Sigmoid colon (tissue), 6 donors: ENCODE measurements at regions not wholly inside any gene's neighbourhood (a gene's known extent, or its start where the extent isn't known, plus 50 kb on each side); places are given as distances from the start of the nearest gene placed in this dataset.

Experiments
- DNase-seq: peaks from one replicate; pipeline ENCODE4 v3.0.0-alpha.2; 2019
- H3K27ac ChIP-seq, 4 donors: fragments of 200-600 bp; sonication (generic); one replicate each; pipeline ENCODE4 v1.5.1; 2016 to 2019; ENCODE audit warnings: mild to moderate bottlenecking in 1 of 4
- H3K27me3 ChIP-seq, 3 donors: fragments of 200-600 bp; sonication (generic); one replicate each; pipeline ENCODE4 v1.5.1; 2019; ENCODE audit warnings: mild to moderate bottlenecking in 1 of 3
- H3K36me3 ChIP-seq, 4 donors: fragments of 200-600 bp; sonication (generic); one replicate each; pipeline ENCODE4 v1.5.1; 2016 to 2019
- H3K4me1 ChIP-seq, 4 donors: fragments of 200-600 bp; sonication (generic); one replicate each; pipeline ENCODE4 v1.5.1; 2017 to 2019
- H3K4me3 ChIP-seq, 4 donors: fragments of 200-600 bp; sonication (generic); one replicate each; pipeline ENCODE4 v1.5.1; 2017 to 2019; ENCODE audit warnings: mild to moderate bottlenecking in 2 of 4, moderate library complexity in 1 of 4
- H3K9me3 ChIP-seq, 4 donors: fragments of 200-600 bp in 3 of 4; sonication (generic) in 3 of 4; one replicate each; pipeline versions ENCODE4 v1.5.1 to v1.6.1; 2013 to 2019
- EP300 ChIP-seq, 4 donors: sonication (generic); formaldehyde crosslinking; IDR thresholded peaks; one replicate each; pipeline ENCODE4 v1.6.1; 2017; ENCODE audit warnings: antibody characterized with exemption in 4 of 4
- POLR2A ChIP-seq, 2 donors: fragments of 450-650 bp; IDR thresholded peaks; one replicate each; pipeline ENCODE4 v1.6.1; 2016; ENCODE audit warnings: antibody characterized with exemption in 2 of 2, mild to moderate bottlenecking in 2 of 2, moderate library complexity in 2 of 2
- POLR2AphosphoS5 ChIP-seq, 4 donors: sonication (generic); formaldehyde crosslinking; IDR thresholded peaks; one replicate each; pipeline ENCODE4 v1.6.1; 2017; ENCODE audit warnings: antibody characterized with exemption in 4 of 4
- WGBS, 2 donors: extraction: QIAGEN DNeasy Blood & Tissue Kit; methylation state at CpG; one replicate each; pipeline ENCODE4 v1.1.7; 2013; 5-methylcytosine and 5-hydroxymethylcytosine counted together
- intact Hi-C: fragments of 100-400 bp; cut with DNase I; formaldehyde crosslinking; loops from one replicate; pipeline ENCODE4 v1.15.1; 2023
- TF ChIP-seq, protein P1 (sequence below), 4 experiments: fragments of 450-650 bp in 3 of 4; fragments of 200-600 bp in 1 of 4; IDR thresholded peaks; one replicate each; pipeline ENCODE4 v1.5.1; 2016 to 2019; ENCODE audit warnings: antibody characterized with exemption in 4 of 4, mild to moderate bottlenecking in 3 of 4, moderate library complexity in 2 of 4
- donor health status: healthy with polysubstance abuse.
- donor health status: healthy.

DNA sequence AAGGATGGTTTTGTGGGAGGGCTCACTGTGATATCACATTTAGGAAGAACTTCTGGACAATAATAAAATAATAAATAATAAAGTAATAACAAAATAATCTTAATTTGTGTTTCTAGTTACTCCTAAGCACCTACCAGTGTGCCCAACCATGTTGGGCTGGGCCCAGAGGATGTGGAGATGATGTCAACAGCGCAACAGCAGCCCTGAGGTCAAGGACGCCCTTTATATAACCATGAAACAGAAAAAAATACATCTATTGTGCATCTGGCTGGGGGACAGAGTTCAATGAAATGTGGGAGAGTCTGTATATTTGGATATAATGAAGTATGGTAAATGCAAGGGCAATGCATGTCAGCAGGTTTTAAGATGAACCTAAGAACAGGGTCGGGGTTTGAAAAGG, 552.8 kb downstream of the VRK1 start:
- intact Hi-C loops: no loop called here
- Histone ChIP-seq H3K36me3 (no peaks in the 10 kb centered on the region), H3K4me1 (no peaks in the 10 kb centered on the region), H3K27me3 (no peaks in the 10 kb centered on the region), H3K9me3 (no peaks in the 10 kb centered on the region), H3K27ac (no peak overlapping the region), H3K4me3 (no peak overlapping the region)
- DNase-seq: no peak
- TF ChIP-seq POLR2AphosphoS5 (IDR thresholded peaks at IDR 0.05): no peak
- TF ChIP-seq POLR2A (IDR thresholded peaks at IDR 0.05): no peak
- TF ChIP-seq, protein P1, sequence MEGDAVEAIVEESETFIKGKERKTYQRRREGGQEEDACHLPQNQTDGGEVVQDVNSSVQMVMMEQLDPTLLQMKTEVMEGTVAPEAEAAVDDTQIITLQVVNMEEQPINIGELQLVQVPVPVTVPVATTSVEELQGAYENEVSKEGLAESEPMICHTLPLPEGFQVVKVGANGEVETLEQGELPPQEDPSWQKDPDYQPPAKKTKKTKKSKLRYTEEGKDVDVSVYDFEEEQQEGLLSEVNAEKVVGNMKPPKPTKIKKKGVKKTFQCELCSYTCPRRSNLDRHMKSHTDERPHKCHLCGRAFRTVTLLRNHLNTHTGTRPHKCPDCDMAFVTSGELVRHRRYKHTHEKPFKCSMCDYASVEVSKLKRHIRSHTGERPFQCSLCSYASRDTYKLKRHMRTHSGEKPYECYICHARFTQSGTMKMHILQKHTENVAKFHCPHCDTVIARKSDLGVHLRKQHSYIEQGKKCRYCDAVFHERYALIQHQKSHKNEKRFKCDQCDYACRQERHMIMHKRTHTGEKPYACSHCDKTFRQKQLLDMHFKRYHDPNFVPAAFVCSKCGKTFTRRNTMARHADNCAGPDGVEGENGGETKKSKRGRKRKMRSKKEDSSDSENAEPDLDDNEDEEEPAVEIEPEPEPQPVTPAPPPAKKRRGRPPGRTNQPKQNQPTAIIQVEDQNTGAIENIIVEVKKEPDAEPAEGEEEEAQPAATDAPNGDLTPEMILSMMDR (IDR thresholded peaks at IDR 0.05): no peak
- no peak for TF ChIP-seq EP300 (IDR thresholded peaks at IDR 0.05)
- 82 to 90% methylated on average over 3 of the region's 3 CpGs for WGBS, 2 donors

DNA sequence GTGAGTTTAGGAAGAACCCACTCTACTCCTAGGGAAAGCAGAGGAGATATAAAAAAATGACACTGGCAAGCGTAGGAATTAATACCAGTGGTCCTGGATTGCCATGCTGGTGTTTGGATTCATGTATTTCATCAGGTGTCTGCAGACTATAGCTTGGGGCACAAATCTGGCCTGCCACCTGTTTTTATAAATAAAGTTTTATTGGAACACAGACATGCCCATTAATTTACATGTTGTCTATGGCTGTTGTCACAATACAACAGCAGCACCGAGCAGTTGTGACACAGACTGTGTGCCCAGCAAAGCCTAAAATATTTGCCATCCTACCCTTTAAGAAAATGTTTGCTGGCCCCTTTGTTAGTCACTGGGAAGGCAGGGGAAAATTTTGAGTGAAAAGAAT, 553.2 kb downstream of the VRK1 start:
- no peaks in the 10 kb centered on the region for H3K9me3 ChIP-seq
- no peak overlapping the region for H3K4me3 ChIP-seq
- H3K27me3 ChIP-seq: no peaks in the 10 kb centered on the region
- intact Hi-C loops: no loop called here
- no peak overlapping the region for H3K27ac ChIP-seq
- TF ChIP-seq, protein P1 (IDR thresholded peaks at IDR 0.05): no peak
- TF ChIP-seq EP300 (IDR thresholded peaks at IDR 0.05) (no peak), POLR2AphosphoS5 (IDR thresholded peaks at IDR 0.05) (no peak), POLR2A (IDR thresholded peaks at IDR 0.05) (no peak)
- no peaks in the 10 kb centered on the region for H3K4me1 ChIP-seq
- DNase-seq: no peak
- H3K36me3 ChIP-seq: no peaks in the 10 kb centered on the region
- 81 to 88% methylated on average over 2 of the region's 2 CpGs for WGBS, 2 donors

DNA sequence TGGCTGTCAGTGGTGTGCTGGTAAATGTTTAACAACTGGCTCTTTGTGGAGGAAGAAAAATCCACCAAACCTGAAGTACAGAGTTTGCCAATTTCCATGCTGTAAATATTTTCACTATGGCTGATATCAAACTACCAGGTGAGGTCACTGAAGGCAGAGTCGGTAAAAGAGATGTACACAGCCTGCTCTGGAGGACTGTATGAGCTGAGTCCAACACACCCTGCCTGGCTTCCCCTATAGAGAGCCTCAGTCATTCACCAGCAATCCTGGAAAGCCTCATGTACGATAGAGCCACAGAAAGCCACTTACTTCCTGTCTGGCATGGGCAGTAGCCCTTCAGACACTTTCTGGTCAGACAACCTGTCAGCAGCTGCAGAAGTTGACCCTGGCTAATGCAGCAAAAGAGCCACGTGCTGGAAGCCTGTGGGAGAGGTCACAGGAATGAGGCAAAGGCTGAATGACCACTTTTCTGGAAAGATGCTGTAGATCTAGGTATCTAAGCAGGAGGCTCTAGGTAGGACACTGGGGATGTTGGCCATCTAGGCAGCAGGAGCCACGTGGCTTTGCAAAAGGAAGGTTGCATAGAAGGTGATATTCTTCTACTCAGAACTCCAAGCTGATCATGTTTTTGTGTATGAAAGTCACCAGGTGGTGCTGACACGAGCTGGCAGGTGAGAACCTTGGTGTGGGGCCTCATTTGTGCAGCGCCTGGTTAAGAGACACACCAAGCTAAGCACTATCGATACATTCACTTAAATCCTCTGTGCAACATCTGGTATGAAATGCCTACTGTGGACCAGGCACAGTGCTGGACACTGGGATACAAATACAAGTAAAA, 553.9 kb downstream of the VRK1 start:
- TF ChIP-seq, protein P1 (IDR thresholded peaks at IDR 0.05): no peak
- TF ChIP-seq EP300 (IDR thresholded peaks at IDR 0.05) (no peak), POLR2AphosphoS5 (IDR thresholded peaks at IDR 0.05) (no peak), POLR2A (IDR thresholded peaks at IDR 0.05) (no peak)
- 43 to 54% methylated on average over 7 of the region's 7 CpGs for WGBS, 2 donors
- Histone ChIP-seq H3K36me3 (no peaks in the 10 kb centered on the region), H3K27ac (no peak overlapping the region), H3K27me3 (no peaks in the 10 kb centered on the region), H3K4me1 (no peaks in the 10 kb centered on the region), H3K9me3 (no peaks in the 10 kb centered on the region), H3K4me3 (no peak overlapping the region)
- intact Hi-C loops: no loop called here
- DNase-seq: no peak

DNA sequence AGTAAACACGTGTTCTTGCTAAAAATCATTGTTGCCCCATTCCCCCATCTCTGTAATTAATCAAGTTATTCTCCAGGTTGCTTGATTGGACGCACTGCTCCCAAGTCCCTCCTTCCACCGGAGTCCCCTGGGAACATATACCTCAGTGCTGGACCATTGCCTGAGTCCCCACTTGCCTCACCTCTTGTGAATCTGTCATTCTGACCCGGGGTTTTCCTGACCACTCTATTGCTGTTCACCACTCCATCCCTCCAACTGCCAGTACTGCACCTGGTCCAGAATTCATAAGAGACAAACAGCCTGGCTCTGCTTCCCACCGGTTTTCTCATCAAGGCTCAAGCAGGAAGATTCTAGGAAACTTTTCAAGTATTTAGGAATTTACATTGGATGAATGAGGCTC, 555.9 kb downstream of the VRK1 start:
- 88 to 89% methylated on average over 5 of the region's 5 CpGs for WGBS, 2 donors
- DNase-seq: no peak
- TF ChIP-seq, protein P1 (IDR thresholded peaks at IDR 0.05): no peak
- TF ChIP-seq POLR2AphosphoS5 (IDR thresholded peaks at IDR 0.05) (no peak), POLR2A (IDR thresholded peaks at IDR 0.05) (no peak), EP300 (IDR thresholded peaks at IDR 0.05) (no peak)
- no peaks in the 10 kb centered on the region for H3K36me3 ChIP-seq
- H3K27me3 ChIP-seq: no peaks in the 10 kb centered on the region
- no peaks in the 10 kb centered on the region for H3K4me1 ChIP-seq
- H3K27ac ChIP-seq: no peak overlapping the region
- intact Hi-C loops: no loop called here
- H3K4me3 ChIP-seq: no peak overlapping the region
- no peaks in the 10 kb centered on the region for H3K9me3 ChIP-seq
